Endothelial cell of umbilical vein (primary cell): ENCODE measurements at regions not wholly inside any gene's neighbourhood (a gene's known extent, or its start where the extent isn't known, plus 50 kb on each side); places are given as distances from the start of the nearest gene placed in this dataset.

Experiments used
- CTCF ChIP-seq, 2 donors: IDR thresholded peaks; 1 replicate in 1 of 2; 2 replicates in 1 of 2; pipeline ENCODE4 v1.5.1; 2011; ENCODE audit warnings: low read length in 2 of 2, mild to moderate bottlenecking in 2 of 2, moderate library complexity in 2 of 2, control low read depth in 1 of 2, inconsistent platforms in 1 of 2, low read depth in 1 of 2; ENCODE audit not compliant: insufficient read depth in 1 of 2; ENCODE audit errors: extremely low read depth in 1 of 2
- MAX ChIP-seq: IDR thresholded peaks from 2 replicates; pipeline ENCODE4 v1.6.1; 2011; ENCODE audit not compliant: insufficient read depth, insufficient read length
- POLR2A ChIP-seq: IDR thresholded peaks from 2 replicates; pipeline ENCODE4 v1.6.1; 2012; ENCODE audit warnings: low read depth, mild to moderate bottlenecking, control low read depth, low read length
- POLR2AphosphoS5 ChIP-seq: IDR thresholded peaks from 2 replicates; pipeline ENCODE4 v1.6.1; 2012; ENCODE audit warnings: low read depth, mild to moderate bottlenecking, control low read depth, low read length, moderate library complexity; ENCODE audit not compliant: insufficient read depth

DNA sequence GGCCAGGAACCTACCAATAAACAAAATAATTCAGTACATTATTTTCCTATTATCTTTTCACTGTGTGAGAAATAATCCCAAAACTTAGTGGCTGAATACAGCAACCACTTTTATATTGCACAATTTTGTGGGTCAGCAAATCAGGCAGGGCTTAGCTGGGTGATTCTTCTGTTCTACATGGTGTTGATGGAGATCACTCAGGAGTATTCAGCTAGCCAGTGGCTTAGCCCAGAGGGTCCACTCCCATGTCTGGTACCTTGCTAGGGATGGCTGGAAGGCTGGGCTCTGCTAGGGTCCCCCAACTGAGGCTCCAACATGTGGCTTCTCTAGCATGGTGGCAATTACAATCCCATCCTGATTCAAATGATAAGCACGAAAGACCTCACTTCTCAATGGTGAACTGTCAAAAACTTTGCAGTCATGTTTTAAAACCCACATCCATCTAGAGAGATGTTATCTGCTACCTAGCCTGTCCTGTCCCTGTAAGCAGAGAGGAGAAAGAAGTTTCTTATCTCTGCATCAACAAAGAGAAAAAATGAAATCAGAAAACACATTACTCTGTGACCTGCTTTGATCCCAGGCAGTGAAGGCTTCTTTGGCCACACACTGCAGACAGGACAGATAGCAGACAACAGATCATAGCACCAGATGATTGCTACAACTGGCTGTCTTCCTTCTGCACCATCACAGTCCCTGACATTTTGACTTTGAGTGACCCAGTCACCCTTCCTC lies 51.0 kb upstream of the MYL2 start:
- TF ChIP-seq POLR2AphosphoS5 = no peak
- TF ChIP-seq MAX = no peak
- no peak for TF ChIP-seq CTCF (IDR thresholded peaks at IDR 0.05; ENCODE audit: extremely low read depth in 1 of 2, insufficient read depth in 1 of 2, low read depth in 1 of 2, low read length in 2 of 2)
- TF ChIP-seq POLR2A = no peak
